HG02678 (cell line): ENCODE measurements at regions not wholly inside any gene's neighbourhood (a gene's known extent, or its start where the extent isn't known, plus 50 kb on each side); places are given as distances from the start of the nearest gene placed in this dataset.
"Not testable (repeated sequence)": the region's sequence is repeated elsewhere in the genome, so short reads cannot be mapped to it uniquely, and the experiment has no call there.

Source experiments
- ATAC-seq: cut with Tn5 transposase; IDR thresholded peaks from one replicate; pipeline ENCODE4 v1.9.1; 2021; ENCODE audit warnings: mild to moderate bottlenecking, moderate library complexity; ENCODE audit not compliant: unreplicated experiment

- ATAC-seq: no peak
These were observed 198.5 kb upstream of the LRATD1 start for GRCh38 chr2:14433946-14434495.

DNA sequence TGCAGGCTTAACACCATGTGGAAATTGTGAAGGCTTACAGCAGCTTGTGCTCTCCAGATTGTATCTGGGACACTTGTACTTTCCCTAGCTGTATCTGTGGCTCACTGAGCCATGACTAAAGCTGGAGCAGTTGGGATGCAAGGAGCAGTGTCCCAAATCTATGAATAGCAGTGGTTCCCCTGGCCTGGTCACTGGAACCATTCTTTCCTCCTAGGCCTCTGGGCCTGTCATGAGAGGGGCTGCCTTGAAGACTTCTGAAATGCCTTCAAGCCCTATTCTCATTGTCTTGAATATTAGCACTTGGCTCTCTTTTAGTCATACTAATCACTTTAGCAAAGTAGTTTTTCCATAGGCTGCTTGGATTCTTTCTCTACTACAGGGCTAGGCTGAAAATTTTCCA lies 186.8 kb upstream of the LRATD1 start:
- no peak for ATAC-seq

DNA sequence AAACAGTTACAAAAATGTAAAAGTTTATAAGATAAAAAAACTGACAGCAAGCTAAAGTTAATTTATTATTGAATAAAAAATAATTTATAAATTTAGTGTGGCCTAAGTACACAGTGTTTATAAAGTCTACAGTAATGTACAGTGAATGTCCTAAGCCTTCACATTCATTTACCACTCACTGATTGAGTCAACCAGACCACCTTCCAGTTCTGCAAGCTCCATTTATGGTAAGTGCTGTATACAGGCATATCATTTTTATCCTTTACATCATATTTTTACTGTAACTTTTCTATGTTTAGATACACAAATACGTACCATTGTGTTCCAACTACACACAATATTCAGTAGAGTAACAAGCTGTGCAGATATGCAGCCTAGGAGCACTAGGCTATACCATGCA lies 184.2 kb upstream of the LRATD1 start:
- ATAC-seq: no peak

- ATAC-seq: no peak
These were observed 181.2 kb upstream of the LRATD1 start for GRCh38 chr2:14451312-14451711.

GRCh38 chr2:14454202-14454601 lies 178.3 kb upstream of the LRATD1 start:
- no peak for ATAC-seq

- no peak for ATAC-seq
These were observed 172.7 kb upstream of the LRATD1 start for GRCh38 chr2:14459786-14460325.

- no peak for ATAC-seq
These were observed 156.5 kb upstream of the LRATD1 start for GRCh38 chr2:14475994-14476393.

DNA sequence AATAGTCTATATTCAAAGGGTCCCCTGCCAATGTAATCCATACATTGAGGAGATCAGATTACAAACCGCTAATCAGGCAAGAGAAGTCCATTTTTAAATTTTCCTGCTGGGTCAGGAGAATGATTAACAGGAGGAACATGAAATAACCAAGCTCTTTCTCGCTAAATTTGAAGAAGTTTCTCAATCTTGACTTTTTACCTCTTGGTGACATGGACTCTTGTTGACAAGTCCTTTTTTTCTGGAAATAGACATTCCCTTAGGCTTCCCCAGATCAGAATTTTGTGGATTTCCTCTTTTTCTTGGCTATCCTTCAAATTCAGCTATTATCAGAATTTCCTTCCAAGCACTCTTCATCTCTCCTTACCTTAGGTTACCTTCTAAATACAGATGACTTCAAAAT lies 153.0 kb upstream of the LRATD1 start:
- no peak for ATAC-seq

GRCh38 chr2:14480120-14480519 lies 152.4 kb upstream of the LRATD1 start:
- no peak for ATAC-seq

- no peak for ATAC-seq
These were observed 151.6 kb upstream of the LRATD1 start for GRCh38 chr2:14480906-14481305.

DNA sequence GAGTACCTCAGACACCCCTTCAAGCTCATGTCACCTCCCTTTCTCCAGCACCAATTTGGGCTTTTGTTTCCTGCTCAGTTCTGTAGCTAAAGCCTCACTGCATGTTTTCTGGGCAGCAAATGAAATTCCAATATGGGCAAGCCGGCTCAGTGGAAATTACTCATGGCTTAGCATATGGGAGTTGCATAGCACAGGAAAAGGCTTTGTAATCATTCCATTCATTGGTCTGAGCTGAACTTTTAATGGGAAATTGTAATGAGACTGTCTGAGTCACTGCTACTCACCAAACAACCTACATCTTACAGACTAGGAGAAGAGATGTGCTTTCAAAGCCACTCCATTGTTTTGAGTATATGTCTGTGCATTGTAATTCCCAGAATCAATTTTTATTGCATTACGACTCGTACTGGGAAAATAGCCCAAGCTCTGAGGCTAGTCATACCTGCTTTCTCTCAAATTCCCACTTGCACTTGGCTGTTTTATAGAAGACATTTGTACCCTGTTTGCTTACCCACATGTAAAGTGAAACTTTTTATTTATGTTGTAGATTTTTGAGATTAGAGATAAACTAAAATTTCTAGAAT lies 139.5 kb upstream of the LRATD1 start:
- no peak for ATAC-seq

DNA sequence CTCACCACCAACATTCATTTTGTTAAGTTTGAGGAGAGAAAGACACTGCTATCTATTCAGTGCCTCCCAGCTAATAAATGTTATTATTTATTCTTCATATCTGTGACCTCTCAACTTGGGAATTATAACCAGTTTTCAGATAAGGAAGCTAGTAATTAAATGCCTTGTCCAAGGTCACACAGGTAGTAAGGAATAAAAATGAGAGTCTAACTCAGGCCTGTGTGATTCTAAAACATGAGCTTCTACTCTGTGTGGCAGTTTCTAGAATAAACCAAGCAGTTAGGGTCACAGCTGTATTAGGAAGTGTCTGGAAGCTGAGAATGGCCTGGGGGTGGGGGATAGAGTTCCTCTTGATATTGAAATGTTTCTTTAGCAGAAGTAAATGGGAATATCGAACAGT lies 137.8 kb upstream of the LRATD1 start:
- ATAC-seq: no peak

- no peak for ATAC-seq
These were observed 131.5 kb upstream of the LRATD1 start for GRCh38 chr2:14501061-14501460.

DNA sequence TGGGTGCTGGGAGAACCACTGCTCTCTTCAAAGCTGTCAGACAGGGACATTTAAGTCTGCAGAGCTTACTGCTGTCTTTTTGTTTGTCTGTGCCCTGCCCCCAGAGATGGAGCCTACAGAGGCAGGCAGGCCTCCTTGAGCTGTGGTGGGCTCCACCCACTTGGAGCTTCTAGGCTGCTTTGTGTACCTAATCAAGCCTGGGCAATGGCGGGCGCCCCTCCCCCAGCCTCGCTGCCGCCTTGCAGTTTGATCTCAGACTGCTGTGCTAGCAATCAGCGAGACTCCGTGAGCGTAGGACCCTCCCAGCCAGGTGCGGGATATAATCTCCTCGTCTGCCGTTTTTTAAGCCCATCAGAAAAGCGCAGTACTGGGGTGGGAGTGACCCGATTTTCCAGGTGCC lies 125.6 kb upstream of the LRATD1 start:
- not testable (repeated sequence) for ATAC-seq

DNA sequence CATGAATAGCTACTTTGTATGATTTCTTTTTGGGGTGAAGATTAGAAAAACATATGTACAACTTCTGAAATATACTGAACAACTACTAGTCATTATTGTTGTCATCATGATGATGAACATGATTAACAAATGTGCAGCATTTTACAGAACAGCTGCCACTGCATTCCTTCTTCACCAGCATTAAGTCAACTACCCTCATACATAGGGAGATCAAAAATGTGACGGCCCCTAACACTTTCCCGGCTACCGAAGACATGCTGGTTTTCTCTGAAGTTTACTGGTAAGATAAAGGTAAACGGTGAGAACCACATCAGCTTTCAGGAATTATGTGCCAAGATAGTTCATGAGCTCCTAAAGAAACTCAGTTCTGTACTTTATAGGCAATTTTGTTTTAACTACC lies 121.0 kb upstream of the LRATD1 start:
- no peak for ATAC-seq

DNA sequence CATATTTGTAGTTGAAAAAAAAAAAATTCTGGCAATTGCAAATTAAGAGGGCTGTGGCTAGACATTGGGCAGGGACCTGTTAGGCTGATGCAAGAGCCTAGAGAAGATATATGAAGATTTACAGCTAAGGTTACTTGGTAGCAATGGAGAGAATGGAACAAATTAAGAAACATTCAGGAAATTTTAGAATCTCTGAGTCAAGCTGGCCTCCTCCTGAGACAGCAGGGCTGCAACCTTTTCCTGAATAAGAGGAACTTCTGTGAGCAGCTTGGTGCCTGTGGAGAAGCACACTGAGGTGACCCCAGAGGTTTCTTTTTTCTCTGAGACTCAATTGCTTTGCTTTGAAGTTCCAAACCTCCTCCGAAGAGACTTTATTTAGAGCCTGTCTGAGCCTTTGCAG lies 118.6 kb upstream of the LRATD1 start:
- ATAC-seq: no peak

DNA sequence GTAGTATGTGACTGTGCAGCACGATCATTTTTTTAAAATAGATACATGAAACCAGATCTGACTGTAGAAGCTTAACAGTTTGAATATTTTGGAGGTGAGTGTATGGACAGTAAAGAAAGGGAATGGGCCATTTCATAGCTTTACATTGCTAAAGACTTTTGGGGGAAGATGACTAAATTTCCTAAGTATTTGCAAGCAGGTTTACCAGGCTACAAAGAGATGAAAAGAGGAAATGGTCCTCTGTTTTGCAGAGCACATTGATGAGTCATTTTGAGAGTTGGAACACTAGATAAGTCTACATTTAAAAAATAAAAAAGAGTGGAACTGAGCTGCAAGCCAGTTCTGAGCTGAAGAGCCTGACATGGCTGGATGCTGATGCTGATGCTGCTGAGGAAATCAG lies 115.7 kb upstream of the LRATD1 start:
- ATAC-seq: no peak

DNA sequence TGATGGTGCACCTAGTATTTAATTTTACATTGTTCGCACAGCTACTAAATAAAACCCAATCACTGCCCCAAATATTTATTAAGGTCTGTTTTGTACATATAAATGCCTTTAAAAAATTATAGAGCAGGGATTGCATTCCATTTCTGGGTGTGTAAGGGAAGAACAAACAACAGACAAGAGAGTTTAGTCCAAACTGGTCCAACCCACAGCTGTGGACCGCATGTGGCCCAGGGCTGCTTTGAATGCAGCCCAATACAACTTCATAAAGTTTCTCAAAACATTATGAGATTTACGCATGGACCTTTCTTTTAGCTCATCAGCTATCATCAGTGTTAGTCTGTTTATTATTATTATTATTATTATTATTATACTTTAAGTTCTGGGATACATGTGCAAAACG lies 114.8 kb upstream of the LRATD1 start:
- no peak for ATAC-seq

- ATAC-seq: no peak
These were observed 112.1 kb upstream of the LRATD1 start for GRCh38 chr2:14520385-14520945.

DNA sequence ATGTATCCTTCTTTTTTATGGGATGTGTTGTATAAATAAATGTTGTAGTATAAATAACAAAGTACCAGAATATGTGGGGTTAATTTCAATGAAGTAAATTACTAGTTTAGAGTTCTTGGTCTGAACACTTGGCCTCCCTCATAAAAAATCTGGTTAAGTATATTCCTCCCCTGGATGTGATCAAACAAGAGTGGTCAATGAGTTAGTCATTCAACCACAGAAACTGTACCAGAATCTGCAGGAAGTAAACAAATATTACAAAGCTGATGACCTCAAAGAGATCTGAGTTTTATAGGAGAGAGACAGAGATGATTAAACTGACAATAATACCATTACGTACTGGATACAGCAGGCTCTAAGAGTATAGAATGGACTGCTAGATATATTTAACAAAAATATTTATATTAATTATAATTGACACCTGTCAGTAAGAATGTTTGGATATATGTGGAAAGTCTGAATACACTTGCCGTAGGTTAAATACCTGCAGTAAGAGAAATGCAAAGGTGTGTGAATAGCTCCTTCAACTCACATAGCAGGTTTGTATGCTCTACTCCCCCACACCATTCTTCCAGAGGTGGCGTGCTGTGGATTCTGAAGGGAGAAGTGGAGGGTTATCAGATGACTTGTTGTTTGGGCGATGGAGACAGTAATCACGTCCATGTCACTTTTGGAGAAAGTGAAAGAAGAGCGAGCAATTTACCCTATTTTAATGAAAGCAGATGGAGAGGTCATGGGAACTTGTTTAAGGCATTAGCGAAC lies 108.3 kb upstream of the LRATD1 start:
- ATAC-seq: no peak

- no peak for ATAC-seq
These were observed 107.8 kb upstream of the LRATD1 start for GRCh38 chr2:14524803-14525080.

- ATAC-seq: no peak
These were observed 102.0 kb upstream of the LRATD1 start for GRCh38 chr2:14530506-14530905.
